GM19324 (cell line): ENCODE measurements at regions not wholly inside any gene's neighbourhood (a gene's known extent, or its start where the extent isn't known, plus 50 kb on each side); places are given as distances from the start of the nearest gene placed in this dataset.
"Not testable (repeated sequence)": the region's sequence is repeated elsewhere in the genome, so short reads cannot be mapped to it uniquely, and the experiment has no call there.

ENCODE experiments used
- ATAC-seq: cut with Tn5 transposase; IDR thresholded peaks from one replicate; pipeline ENCODE4 v1.9.1; 2021; ENCODE audit warnings: mild to moderate bottlenecking, moderate library complexity; ENCODE audit not compliant: unreplicated experiment, low FRiP score

GRCh38 chr6:157727629-157728182, 95.3 kb upstream of the SNX9 start:
- ATAC-seq: no peak

GRCh38 chr6:157728183-157728881, 94.7 kb upstream of the SNX9 start:
- no peak for ATAC-seq

GRCh38 chr6:157731221-157731620, 91.8 kb upstream of the SNX9 start:
- ATAC-seq: no peak

GRCh38 chr6:157732007-157732406, 91.0 kb upstream of the SNX9 start:
- ATAC-seq: no peak

- no peak for ATAC-seq
These were observed 90.5 kb upstream of the SNX9 start for GRCh38 chr6:157732416-157733161.

- not testable (repeated sequence) for ATAC-seq
These were observed 86.5 kb upstream of the SNX9 start for GRCh38 chr6:157736555-157736954.

- ATAC-seq: no peak
These were observed 81.6 kb upstream of the SNX9 start for GRCh38 chr6:157741321-157741947.

GRCh38 chr6:157741948-157742556, 81.0 kb upstream of the SNX9 start:
- no peak for ATAC-seq

GRCh38 chr6:157744102-157744601, 78.9 kb upstream of the SNX9 start:
- ATAC-seq: no peak

- no peak for ATAC-seq
These were observed 76.1 kb upstream of the SNX9 start for GRCh38 chr6:157746897-157747296.

- ATAC-seq: no peak
These were observed 75.7 kb upstream of the SNX9 start for GRCh38 chr6:157747370-157747769.

GRCh38 chr6:157748839-157749571, 74.0 kb upstream of the SNX9 start:
- ATAC-seq: no peak

- not testable (repeated sequence) for ATAC-seq
These were observed 72.1 kb upstream of the SNX9 start for GRCh38 chr6:157750973-157751372.

- ATAC-seq: no peak
These were observed 71.4 kb upstream of the SNX9 start for GRCh38 chr6:157751547-157752200.

GRCh38 chr6:157752879-157753278, 70.2 kb upstream of the SNX9 start:
- ATAC-seq: not testable (repeated sequence)

- ATAC-seq: no peak
These were observed 69.8 kb upstream of the SNX9 start for GRCh38 chr6:157753291-157753690.

GRCh38 chr6:157753801-157754200, 69.2 kb upstream of the SNX9 start:
- not testable (repeated sequence) for ATAC-seq

GRCh38 chr6:157754351-157754750, 68.7 kb upstream of the SNX9 start:
- no peak for ATAC-seq

GRCh38 chr6:157755032-157755745, 67.9 kb upstream of the SNX9 start:
- no peak for ATAC-seq
